ENCODE measurements at regions not wholly inside any gene's neighbourhood (a gene's known extent, or its start where the extent isn't known, plus 50 kb on each side); places are given as distances from the start of the nearest gene placed in this dataset.

DNA sequence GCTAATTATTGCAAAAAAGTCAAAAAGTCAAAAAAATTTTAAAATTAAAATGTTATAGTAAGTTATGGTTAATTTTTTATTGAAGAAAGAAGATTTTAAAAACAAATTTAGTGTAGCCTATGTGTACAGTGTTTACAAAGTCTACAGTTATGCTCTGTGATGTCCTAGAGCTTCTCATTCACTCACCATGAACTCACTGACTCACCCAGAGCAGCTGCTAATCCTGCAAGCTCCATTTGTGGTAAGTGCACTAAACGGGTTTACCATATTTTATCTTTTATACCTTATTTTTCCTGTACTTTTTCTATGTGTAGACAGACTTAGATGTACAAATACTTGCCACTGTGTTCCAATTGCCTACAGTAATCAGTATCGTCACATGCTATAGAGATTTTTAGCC is 788.2 kb downstream of the DSC3 start:
- H3K9me3 Mint-ChIP-seq = peaks cover 1 to 20% (median 4%) of the 10 kb centered on the region in 5 donors
- CTCF ChIA-PET = no interaction called here
- Histone ChIP-seq H3K27ac (ENCODE audit: low read depth, low read length) (no peak overlapping the region), H3K27me3 (ENCODE audit: insufficient read depth, low read length, poor library complexity, severe bottlenecking) (no peaks in the 10 kb centered on the region), H3K4me3 (ENCODE audit: low read length) (no peak overlapping the region), H3K9me3 (ENCODE audit: low read length) (no peaks in the 10 kb centered on the region), H3K4me1 (ENCODE audit: insufficient read depth, low read length) (no peaks in the 10 kb centered on the region), H3K36me3 (ENCODE audit: insufficient read depth, low read length) (no peaks in the 10 kb centered on the region)
- DNase-seq = no peak
- POLR2A ChIA-PET = no interaction called here
- H3K36me3 Mint-ChIP-seq = no peaks in the 10 kb centered on the region
- H3K4me1 Mint-ChIP-seq = no peaks in the 10 kb centered on the region
- H3K4me3 Mint-ChIP-seq = no peak overlapping the region
- no peaks in the 10 kb centered on the region for H3K27me3 Mint-ChIP-seq
- H3K27ac Mint-ChIP-seq = no peak overlapping the region

GRCh38 chr18:30248056-30248455 is 794.5 kb downstream of the DSC3 start:
- Histone ChIP-seq H3K9me3 (ENCODE audit: low read length) (no peaks in the 10 kb centered on the region), H3K27ac (ENCODE audit: low read depth, low read length) (no peak overlapping the region), H3K4me1 (ENCODE audit: insufficient read depth, low read length) (no peaks in the 10 kb centered on the region), H3K36me3 (ENCODE audit: insufficient read depth, low read length) (no peaks in the 10 kb centered on the region), H3K27me3 (ENCODE audit: insufficient read depth, low read length, poor library complexity, severe bottlenecking) (no peaks in the 10 kb centered on the region), H3K4me3 (ENCODE audit: low read length) (no peak overlapping the region)
- no peaks in the 10 kb centered on the region for H3K27me3 Mint-ChIP-seq
- peaks cover 0 to 31% (median 3%) of the 10 kb centered on the region in 5 donors for H3K9me3 Mint-ChIP-seq
- ChIA-PET POLR2A (no interaction called here), CTCF (no interaction called here)
- H3K4me1 Mint-ChIP-seq = no peaks in the 10 kb centered on the region
- no peak overlapping the region for H3K27ac Mint-ChIP-seq
- no peak for DNase-seq
- no peaks in the 10 kb centered on the region for H3K36me3 Mint-ChIP-seq
- no peak overlapping the region for H3K4me3 Mint-ChIP-seq

- no peak for DNase-seq
- Histone ChIP-seq H3K27ac (ENCODE audit: low read depth, low read length) (no peak overlapping the region), H3K4me1 (ENCODE audit: insufficient read depth, low read length) (no peaks in the 10 kb centered on the region), H3K4me3 (ENCODE audit: low read length) (no peak overlapping the region), H3K27me3 (ENCODE audit: insufficient read depth, low read length, poor library complexity, severe bottlenecking) (no peaks in the 10 kb centered on the region), H3K9me3 (ENCODE audit: low read length) (no peaks in the 10 kb centered on the region), H3K36me3 (ENCODE audit: insufficient read depth, low read length) (no peaks in the 10 kb centered on the region)
- H3K4me1 Mint-ChIP-seq = no peaks in the 10 kb centered on the region
- POLR2A ChIA-PET = no interaction called here
- peaks cover 5 to 37% (median 7%) of the 10 kb centered on the region in 5 donors for H3K9me3 Mint-ChIP-seq
- H3K36me3 Mint-ChIP-seq = no peaks in the 10 kb centered on the region
- no peaks in the 10 kb centered on the region for H3K27me3 Mint-ChIP-seq
- H3K27ac Mint-ChIP-seq = no peak overlapping the region
- CTCF ChIA-PET = no interaction called here
- no peak overlapping the region for H3K4me3 Mint-ChIP-seq
Measured at GRCh38 chr18:30245766-30246455, 796.6 kb downstream of the DSC3 start.

DNA sequence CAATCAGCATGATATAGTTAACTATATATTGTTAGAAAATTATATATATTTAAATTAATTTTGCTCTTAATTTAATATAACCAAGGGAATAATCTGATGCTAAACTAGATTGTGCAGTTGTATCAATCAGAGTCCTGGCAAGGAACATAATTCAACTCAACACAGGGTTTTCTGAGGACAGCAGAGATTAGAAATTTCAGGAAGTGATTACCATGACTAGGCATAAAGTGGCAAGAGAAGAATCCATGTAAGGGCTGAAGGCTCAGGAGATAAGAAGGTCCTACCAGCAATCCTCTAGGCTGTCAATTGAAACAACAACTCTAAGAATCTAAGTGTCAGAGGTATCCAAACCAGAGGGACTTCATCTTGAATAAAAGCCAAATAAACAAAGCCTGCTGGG is 807.8 kb downstream of the DSC3 start:
- Histone ChIP-seq H3K4me3 (ENCODE audit: low read length) (no peak overlapping the region), H3K36me3 (ENCODE audit: insufficient read depth, low read length) (no peaks in the 10 kb centered on the region), H3K9me3 (ENCODE audit: low read length) (no peaks in the 10 kb centered on the region), H3K27me3 (ENCODE audit: insufficient read depth, low read length, poor library complexity, severe bottlenecking) (no peaks in the 10 kb centered on the region), H3K27ac (ENCODE audit: low read depth, low read length) (no peak overlapping the region), H3K4me1 (ENCODE audit: insufficient read depth, low read length) (no peaks in the 10 kb centered on the region)
- ChIA-PET POLR2A (no interaction called here), CTCF (no interaction called here)
- H3K9me3 Mint-ChIP-seq = peaks cover 0 to 15% (median 7%) of the 10 kb centered on the region in 5 donors
- H3K27me3 Mint-ChIP-seq = no peaks in the 10 kb centered on the region
- H3K36me3 Mint-ChIP-seq = no peaks in the 10 kb centered on the region
- no peak for DNase-seq
- H3K4me3 Mint-ChIP-seq = no peak overlapping the region
- H3K27ac Mint-ChIP-seq = no peak overlapping the region
- H3K4me1 Mint-ChIP-seq = no peaks in the 10 kb centered on the region

DNA sequence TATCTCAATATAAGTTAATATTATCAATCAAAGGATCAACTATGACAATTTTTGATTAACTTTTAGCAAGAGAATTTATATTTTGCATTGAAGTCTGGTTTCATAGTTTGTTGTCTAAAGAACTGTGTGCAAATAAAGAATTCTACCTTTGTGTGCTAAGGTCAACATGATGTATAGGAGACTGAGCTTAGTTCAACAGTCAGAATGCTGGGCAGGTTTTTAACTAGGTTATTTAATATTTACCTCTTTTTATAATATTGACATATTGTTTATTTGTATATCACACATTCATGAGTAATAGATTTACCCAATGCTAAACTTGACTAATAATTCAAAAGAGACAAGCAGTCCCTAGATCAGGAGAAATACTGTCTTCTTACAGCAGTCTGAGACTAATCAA is 831.4 kb downstream of the DSC3 start:
- Mint-ChIP-seq H3K9me3 (peaks cover 1 to 32% (median 14%) of the 10 kb centered on the region in 5 donors), H3K27ac (no peak overlapping the region), H3K4me1 (no peaks in the 10 kb centered on the region), H3K36me3 (no peaks in the 10 kb centered on the region), H3K27me3 (no peaks in the 10 kb centered on the region), H3K4me3 (no peak overlapping the region)
- Histone ChIP-seq H3K36me3 (ENCODE audit: insufficient read depth, low read length) (no peaks in the 10 kb centered on the region), H3K4me1 (ENCODE audit: insufficient read depth, low read length) (no peaks in the 10 kb centered on the region), H3K27ac (ENCODE audit: low read depth, low read length) (no peak overlapping the region), H3K9me3 (ENCODE audit: low read length) (no peaks in the 10 kb centered on the region), H3K4me3 (ENCODE audit: low read length) (no peak overlapping the region), H3K27me3 (ENCODE audit: insufficient read depth, low read length, poor library complexity, severe bottlenecking) (no peaks in the 10 kb centered on the region)
- POLR2A ChIA-PET = no interaction called here
- CTCF ChIA-PET = no interaction called here
- DNase-seq = no peak

GRCh38 chr18:30208546-30208945 is 834.0 kb downstream of the DSC3 start:
- H3K4me1 ChIP-seq (ENCODE audit: insufficient read depth, low read length) = no peaks in the 10 kb centered on the region
- no peak for DNase-seq
- ChIA-PET CTCF (no interaction called here), POLR2A (no interaction called here)
- Mint-ChIP-seq H3K27me3 (no peaks in the 10 kb centered on the region), H3K4me3 (no peak overlapping the region), H3K4me1 (no peaks in the 10 kb centered on the region), H3K36me3 (no peaks in the 10 kb centered on the region), H3K9me3 (peaks cover 0 to 24% (median 12%) of the 10 kb centered on the region in 5 donors), H3K27ac (no peak overlapping the region)
- H3K4me3 ChIP-seq (ENCODE audit: low read length) = no peak overlapping the region
- H3K27ac ChIP-seq (ENCODE audit: low read depth, low read length) = no peak overlapping the region
- H3K9me3 ChIP-seq (ENCODE audit: low read length) = no peaks in the 10 kb centered on the region
- no peaks in the 10 kb centered on the region for H3K36me3 ChIP-seq (ENCODE audit: insufficient read depth, low read length)
- no peaks in the 10 kb centered on the region for H3K27me3 ChIP-seq (ENCODE audit: insufficient read depth, low read length, poor library complexity, severe bottlenecking)

DNA sequence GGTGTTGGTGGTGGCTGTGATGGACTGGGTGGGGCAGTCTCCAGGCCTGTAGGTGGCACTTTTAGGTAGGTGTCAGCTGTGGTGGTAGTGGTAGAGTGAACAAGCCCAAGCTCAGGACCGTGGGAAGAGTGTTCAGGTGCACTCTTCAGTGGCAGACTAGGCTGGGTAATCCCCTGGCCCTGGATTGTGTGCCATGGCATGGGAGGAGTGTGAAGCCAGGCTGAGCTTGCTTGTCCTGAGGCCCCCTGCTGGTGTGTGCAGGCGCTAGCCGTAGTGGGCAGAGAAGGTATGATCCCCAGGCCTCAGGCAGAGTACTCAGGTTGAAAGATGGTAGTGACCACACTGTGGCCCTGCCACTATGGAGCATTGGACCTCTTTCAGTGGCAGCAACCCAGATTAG is 850.3 kb downstream of the DSC3 start:
- no peaks in the 10 kb centered on the region for H3K9me3 ChIP-seq (ENCODE audit: low read length)
- H3K4me3 ChIP-seq (ENCODE audit: low read length) = no peak overlapping the region
- CTCF ChIA-PET = no interaction called here
- H3K36me3 ChIP-seq (ENCODE audit: insufficient read depth, low read length) = no peaks in the 10 kb centered on the region
- peaks cover 0 to 1% (median 0%) of the 10 kb centered on the region in 3 donors for H3K36me3 Mint-ChIP-seq
- POLR2A ChIA-PET = no interaction called here
- H3K4me3 Mint-ChIP-seq = no peak overlapping the region
- no peaks in the 10 kb centered on the region for H3K4me1 Mint-ChIP-seq
- no peak overlapping the region for H3K27ac ChIP-seq (ENCODE audit: low read depth, low read length)
- peaks cover 12 to 47% (median 26%) of the 10 kb centered on the region in 5 donors for H3K9me3 Mint-ChIP-seq
- no peaks in the 10 kb centered on the region for H3K4me1 ChIP-seq (ENCODE audit: insufficient read depth, low read length)
- no peak for DNase-seq
- no peaks in the 10 kb centered on the region for H3K27me3 Mint-ChIP-seq
- no peaks in the 10 kb centered on the region for H3K27me3 ChIP-seq (ENCODE audit: insufficient read depth, low read length, poor library complexity, severe bottlenecking)
- H3K27ac Mint-ChIP-seq = no peak overlapping the region

GRCh38 chr18:30186245-30186644 is 856.3 kb downstream of the DSC3 start:
- H3K36me3 Mint-ChIP-seq = no peaks in the 10 kb centered on the region
- H3K27ac Mint-ChIP-seq = no peak overlapping the region
- H3K36me3 ChIP-seq (ENCODE audit: insufficient read depth, low read length) = no peaks in the 10 kb centered on the region
- H3K4me1 ChIP-seq (ENCODE audit: insufficient read depth, low read length) = no peaks in the 10 kb centered on the region
- no peaks in the 10 kb centered on the region for H3K27me3 ChIP-seq (ENCODE audit: insufficient read depth, low read length, poor library complexity, severe bottlenecking)
- H3K9me3 Mint-ChIP-seq = peaks cover 4 to 34% (median 10%) of the 10 kb centered on the region in 5 donors
- no peak for DNase-seq
- no peak overlapping the region for H3K4me3 Mint-ChIP-seq
- H3K27ac ChIP-seq (ENCODE audit: low read depth, low read length) = no peak overlapping the region
- no peak overlapping the region for H3K4me3 ChIP-seq (ENCODE audit: low read length)
- ChIA-PET CTCF (no interaction called here), POLR2A (no interaction called here)
- no peaks in the 10 kb centered on the region for H3K9me3 ChIP-seq (ENCODE audit: low read length)
- no peaks in the 10 kb centered on the region for H3K27me3 Mint-ChIP-seq
- H3K4me1 Mint-ChIP-seq = no peaks in the 10 kb centered on the region

DNA sequence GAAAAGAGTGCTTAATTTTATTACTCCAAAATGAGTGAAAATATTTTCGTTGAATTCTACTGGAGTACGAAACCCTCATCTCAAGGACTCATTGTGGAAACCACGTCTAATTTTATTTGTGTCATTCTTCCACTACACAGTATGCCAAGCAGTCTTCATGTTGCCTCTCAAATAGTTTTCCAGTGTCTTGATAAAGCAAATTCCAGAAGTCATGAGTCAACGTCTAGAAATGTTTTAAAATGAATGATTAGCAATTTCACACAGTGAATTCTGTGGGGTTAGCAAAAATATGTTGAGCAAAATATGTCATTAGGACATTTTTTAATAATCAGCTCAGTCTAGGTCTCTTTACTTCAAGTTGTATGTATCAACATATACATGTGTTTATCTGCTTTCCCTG is 865.5 kb downstream of the DSC3 start:
- Histone ChIP-seq H3K36me3 (ENCODE audit: insufficient read depth, low read length) (no peaks in the 10 kb centered on the region), H3K27ac (ENCODE audit: low read depth, low read length) (no peak overlapping the region), H3K4me3 (ENCODE audit: low read length) (no peak overlapping the region), H3K27me3 (ENCODE audit: insufficient read depth, low read length, poor library complexity, severe bottlenecking) (no peaks in the 10 kb centered on the region), H3K4me1 (ENCODE audit: insufficient read depth, low read length) (no peaks in the 10 kb centered on the region), H3K9me3 (ENCODE audit: low read length) (no peaks in the 10 kb centered on the region)
- no peaks in the 10 kb centered on the region for H3K27me3 Mint-ChIP-seq
- POLR2A ChIA-PET = no interaction called here
- DNase-seq = no peak
- no peaks in the 10 kb centered on the region for H3K36me3 Mint-ChIP-seq
- no peak overlapping the region for H3K27ac Mint-ChIP-seq
- H3K9me3 Mint-ChIP-seq = peaks cover 6 to 33% (median 22%) of the 10 kb centered on the region in 5 donors
- CTCF ChIA-PET = no interaction called here
- H3K4me3 Mint-ChIP-seq = no peak overlapping the region
- H3K4me1 Mint-ChIP-seq = no peaks in the 10 kb centered on the region

All from CD8-positive, alpha-beta memory T cell (primary cell).